ENCODE measurements at regions not wholly inside any gene's neighbourhood (a gene's known extent, or its start where the extent isn't known, plus 50 kb on each side); places are given as distances from the start of the nearest gene placed in this dataset.

GRCh38 chr18:78527984-78528383, 451.6 kb upstream of the SALL3 start:
- no peak for DNase-seq (ENCODE audit: low read depth in 2 of 2)

DNA sequence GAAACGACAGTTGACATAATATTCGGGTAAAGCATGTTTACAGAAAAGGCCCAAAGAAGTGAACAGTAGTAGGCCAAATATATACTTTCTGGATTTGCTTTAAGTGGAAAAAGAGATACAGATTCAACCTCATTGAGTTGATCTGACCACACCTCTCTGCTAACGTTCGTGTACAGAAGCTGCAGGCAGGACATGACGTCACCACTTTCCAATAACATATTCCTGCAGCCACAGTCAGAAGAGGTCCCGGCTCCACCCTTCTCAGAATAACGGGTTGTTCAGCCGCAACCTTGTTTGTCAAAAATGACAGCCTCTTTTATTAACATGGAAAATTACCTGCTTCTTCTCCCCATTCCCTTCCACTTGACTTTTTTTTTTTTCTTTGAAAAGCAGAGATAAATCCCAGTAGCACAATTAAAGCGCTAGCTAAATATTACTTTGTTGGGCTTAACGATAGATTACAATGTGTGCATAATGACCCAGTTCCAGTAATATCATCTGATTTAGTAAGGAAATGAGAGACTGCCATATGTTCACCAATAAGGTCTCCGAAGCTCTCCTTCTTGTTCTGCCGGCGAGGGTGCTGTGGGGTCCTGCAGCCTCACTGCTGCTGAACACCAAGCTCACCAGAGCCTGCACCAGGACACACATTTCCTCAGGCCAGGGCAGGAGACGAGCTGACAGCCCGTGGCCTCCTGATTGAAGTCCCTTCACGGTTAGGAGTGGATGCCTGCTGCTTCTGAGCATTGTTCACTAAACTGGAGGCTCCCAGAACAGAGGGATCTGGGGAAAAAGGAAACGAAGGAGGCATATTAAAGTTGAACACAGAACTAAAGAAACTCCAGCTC, 451.0 kb upstream of the SALL3 start:
- DNase-seq (ENCODE audit: low read depth in 2 of 2) = no peak

GRCh38 chr18:78531637-78532036, 448.0 kb upstream of the SALL3 start:
- DNase-seq (ENCODE audit: low read depth in 2 of 2) = no peak

DNA sequence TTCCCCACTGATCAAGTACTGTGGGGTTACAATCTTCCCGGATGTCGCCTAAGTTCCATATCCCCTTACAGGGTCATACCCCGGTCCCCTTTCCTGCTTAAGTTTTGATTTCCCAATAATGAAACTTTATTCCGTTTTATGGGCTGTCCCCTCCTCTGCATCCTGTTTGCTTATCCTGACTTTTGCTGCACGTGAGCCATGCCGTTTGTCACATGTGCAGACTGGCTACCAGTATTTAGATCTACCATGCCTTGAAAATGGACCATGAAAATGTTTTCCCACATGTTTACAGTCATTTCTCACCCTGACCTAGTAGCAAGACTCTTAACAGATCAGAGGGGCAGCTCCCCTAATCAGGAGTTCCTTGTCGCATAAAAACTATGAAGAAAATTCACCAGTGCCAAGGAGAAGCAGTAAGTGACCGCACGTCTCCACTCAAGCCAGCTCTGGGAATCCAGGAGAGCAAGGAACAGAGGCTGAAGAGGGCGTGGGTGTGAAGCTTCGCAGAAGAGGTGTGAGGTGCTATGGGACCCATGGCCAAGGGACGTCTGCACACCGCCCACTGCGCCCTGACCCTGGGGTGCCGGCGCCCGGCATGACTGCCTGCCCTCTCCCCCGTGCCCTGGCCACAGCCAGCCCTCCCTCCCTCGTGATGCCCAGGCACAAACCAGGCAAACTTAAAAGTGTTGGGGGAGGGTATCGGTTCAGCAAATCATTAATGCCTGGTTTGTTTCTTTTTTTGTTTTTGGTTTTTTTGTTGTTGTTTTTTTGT, 440.8 kb upstream of the SALL3 start:
- DNase-seq (ENCODE audit: low read depth in 2 of 2) = no peak

DNA sequence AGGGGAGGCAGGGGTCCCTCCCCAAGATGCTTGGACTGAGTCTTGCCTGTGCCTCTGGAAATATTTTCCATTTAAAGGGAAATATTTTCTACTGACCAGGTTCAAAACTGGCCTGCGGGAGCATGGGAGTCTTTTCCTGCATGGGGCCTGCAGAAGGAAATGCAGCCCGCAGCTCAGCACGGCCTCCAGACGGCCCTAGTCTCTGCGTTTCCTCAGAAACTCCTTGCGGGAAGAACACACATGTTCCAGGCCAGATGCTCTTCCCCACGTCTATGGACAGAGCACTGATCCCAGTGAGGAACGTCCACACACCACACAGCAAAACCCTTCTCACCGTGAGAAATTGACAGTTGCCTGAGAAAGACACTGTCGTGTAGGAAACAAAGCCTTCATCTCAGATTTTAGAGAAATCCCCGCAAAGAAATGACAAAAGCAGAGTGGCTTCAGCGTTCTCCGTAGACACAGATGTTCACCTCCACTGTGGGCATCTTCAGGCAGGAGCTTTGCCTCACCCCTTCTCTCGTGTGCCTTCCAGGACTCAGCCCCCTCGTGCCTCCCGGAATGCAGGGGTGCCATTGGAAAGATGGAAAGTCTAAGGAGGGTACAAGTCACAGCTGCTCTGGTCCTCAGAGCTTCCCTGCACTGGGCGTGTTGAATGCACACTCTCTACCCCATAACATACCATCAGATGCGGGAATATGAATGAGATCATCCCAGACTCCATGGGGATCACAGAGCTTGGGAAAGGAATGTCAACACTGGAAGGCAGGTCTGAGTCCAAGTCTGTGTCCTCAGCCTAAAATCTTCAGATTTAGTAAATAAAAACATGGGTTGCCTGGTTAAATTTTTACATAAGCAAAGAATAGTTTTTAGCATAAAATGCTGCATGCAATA, 438.7 kb upstream of the SALL3 start:
- DNase-seq (ENCODE audit: low read depth in 2 of 2) = no peak

- no peak for DNase-seq (ENCODE audit: low read depth in 2 of 2)
Observed at GRCh38 chr18:78542204-78542603, 437.4 kb upstream of the SALL3 start.

DNA sequence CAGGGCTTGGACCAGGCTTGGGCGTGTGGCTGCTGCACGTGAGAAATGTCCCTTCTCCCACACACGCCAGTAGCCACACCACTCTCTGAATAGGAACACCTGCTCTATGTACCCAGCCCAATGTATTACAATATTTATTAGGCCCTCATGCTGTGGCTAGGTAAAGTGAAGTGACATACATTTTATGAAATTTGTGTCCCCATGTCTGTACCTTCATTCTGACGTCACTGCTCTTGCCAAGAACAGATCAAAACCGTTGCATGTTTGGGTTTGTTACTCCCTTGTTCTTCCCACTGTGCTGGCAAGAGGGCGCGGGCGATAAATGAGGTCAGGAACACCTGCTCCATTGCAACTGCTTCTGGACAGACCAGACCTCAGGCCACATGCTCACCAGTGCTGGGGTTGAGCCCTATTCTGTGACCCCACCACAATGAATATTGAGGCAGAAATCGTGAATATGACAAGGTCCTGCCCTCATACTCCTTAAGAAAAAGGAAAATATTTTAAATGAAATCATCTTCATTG, 436.4 kb upstream of the SALL3 start:
- DNase-seq (ENCODE audit: low read depth in 2 of 2) = no peak

DNA sequence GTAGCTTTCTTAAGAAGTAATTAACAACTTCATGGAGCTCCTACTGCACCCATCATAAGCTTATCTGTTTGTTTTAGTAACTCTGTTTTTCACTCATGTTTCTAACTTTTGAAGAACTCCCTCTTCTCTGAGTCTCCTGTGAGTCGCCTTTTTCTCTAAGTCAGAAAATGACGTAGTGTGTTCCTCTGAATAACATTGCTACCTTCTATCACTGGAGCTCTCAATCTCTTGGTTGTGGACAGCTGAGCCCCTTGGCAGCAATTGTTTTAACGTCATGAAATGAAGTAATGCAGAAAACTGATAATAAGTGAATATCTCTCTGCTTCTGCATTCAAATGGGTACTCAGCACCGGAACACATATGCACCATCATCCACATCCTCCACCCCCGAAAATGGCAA, 433.3 kb upstream of the SALL3 start:
- no peak for DNase-seq (ENCODE audit: low read depth in 2 of 2)

- no peak for DNase-seq (ENCODE audit: low read depth in 2 of 2)
Observed at GRCh38 chr18:78547817-78548216, 431.8 kb upstream of the SALL3 start.

GRCh38 chr18:78548261-78549058, 431.2 kb upstream of the SALL3 start:
- DNase-seq (ENCODE audit: low read depth in 2 of 2) = no peak

- no peak for DNase-seq (ENCODE audit: low read depth in 2 of 2)
Observed at GRCh38 chr18:78549971-78550370, 429.6 kb upstream of the SALL3 start.

GRCh38 chr18:78554944-78555608, 424.5 kb upstream of the SALL3 start:
- DNase-seq (ENCODE audit: low read depth in 2 of 2) = no peak

- no peak for DNase-seq (ENCODE audit: low read depth in 2 of 2)
Observed at GRCh38 chr18:78557371-78557770, 422.2 kb upstream of the SALL3 start.

GRCh38 chr18:78558101-78558810, 421.4 kb upstream of the SALL3 start:
- no peak for DNase-seq (ENCODE audit: low read depth in 2 of 2)

DNA sequence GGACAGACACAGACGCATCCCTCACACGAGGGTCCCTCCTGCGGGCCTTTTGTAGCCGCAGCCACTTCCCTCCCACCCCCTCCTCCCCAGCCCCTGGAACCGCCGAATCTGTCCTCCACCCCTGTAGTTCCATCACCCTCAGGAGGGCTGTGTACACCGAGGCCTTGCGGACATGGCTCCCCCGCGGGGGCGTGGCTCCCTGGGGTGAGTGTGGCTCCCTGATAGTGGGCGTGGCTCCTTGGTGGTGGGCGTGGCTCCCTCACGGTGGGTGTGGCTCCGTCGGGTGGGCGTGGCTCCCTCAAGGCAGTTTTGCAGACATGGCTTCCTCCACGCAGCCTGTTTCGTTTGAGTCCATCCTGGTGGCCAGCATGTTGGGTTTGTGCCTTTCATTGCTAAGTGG, 420.7 kb upstream of the SALL3 start:
- no peak for DNase-seq (ENCODE audit: low read depth in 2 of 2)

DNA sequence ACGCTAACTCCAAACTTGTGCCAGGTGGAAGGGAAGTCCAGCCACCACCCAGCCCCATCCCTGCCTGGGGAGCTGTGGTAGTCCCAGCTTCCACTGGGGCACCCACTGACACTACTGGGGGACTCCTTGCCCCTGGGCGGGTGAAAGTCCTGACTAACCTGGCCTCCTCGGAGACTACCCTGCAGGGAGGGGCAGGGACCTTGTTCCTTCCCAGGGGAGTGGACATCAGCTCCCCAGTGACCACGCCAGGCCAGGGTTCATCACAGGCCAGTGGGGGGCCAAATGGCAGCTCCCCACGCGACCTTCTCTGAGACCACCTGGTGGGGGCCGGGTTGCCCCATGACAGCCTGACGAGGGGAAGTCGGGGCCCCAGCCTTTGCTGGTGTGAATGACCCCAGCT, 420.0 kb upstream of the SALL3 start:
- no peak for DNase-seq (ENCODE audit: low read depth in 2 of 2)

- DNase-seq (ENCODE audit: low read depth in 2 of 2) = no peak
Observed at GRCh38 chr18:78561757-78562510, 417.7 kb upstream of the SALL3 start.

DNA sequence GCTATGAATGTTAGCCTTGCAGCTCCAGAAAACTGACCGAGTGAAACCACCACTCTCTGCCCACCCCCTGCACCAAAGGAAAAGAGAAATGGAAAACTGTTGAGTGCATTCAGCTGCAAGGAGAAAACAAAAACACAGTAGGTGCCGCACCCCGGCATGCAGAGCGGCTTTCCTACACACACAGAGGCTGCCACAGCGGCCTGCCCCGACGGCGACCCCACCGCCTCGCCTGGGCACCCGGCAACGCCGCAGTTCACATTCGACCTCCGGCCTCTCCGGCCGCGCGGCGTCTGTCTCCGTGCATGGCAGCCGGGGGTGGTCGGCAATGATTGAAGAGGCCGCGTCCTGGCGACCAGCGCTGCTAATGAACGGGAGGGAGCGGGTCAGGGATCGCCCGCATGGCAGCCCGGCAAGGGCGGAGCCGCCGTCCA, 417.1 kb upstream of the SALL3 start:
- DNase-seq (ENCODE audit: low read depth in 2 of 2) = no peak

GRCh38 chr18:78563110-78563509, 416.5 kb upstream of the SALL3 start:
- no peak for DNase-seq (ENCODE audit: low read depth in 2 of 2)
